Brain microvascular endothelial cell (primary cell): ENCODE measurements at regions not wholly inside any gene's neighbourhood (a gene's known extent, or its start where the extent isn't known, plus 50 kb on each side); places are given as distances from the start of the nearest gene placed in this dataset.
A peak's percentile ranks its signal among the peaks of the same experiment; 100 is the strongest.

ENCODE experiments used
- DNase-seq: peaks from one replicate; pipeline ENCODE4 v3.0.0-alpha.2; 2020
- H3K27ac ChIP-seq: fragments of 250-450 bp; sonication (Bioruptor Pico); 2 replicates; pipeline ENCODE4 v1.5.1; 2020; ENCODE audit warnings: mild to moderate bottlenecking, moderate library complexity
- H3K27me3 ChIP-seq: fragments of 250-450 bp; sonication (Bioruptor Pico); replicated peaks from 2 replicates; pipeline ENCODE4 v1.5.1; 2020; ENCODE audit warnings: mild to moderate bottlenecking
- H3K36me3 ChIP-seq: fragments of 250-450 bp; sonication (Bioruptor Pico); replicated peaks from 2 replicates; pipeline ENCODE4 v1.5.1; 2020; ENCODE audit warnings: mild to moderate bottlenecking
- H3K4me3 ChIP-seq: 2 replicates; pipeline ENCODE4 v1.5.1; 2011; ENCODE audit warnings: low read depth, mild to moderate bottlenecking, control low read depth, low read length, moderate library complexity
- CTCF ChIP-seq: IDR thresholded peaks from 2 replicates; pipeline ENCODE4 v1.5.1; 2011; ENCODE audit warnings: low read depth, mild to moderate bottlenecking, moderate library complexity, low read length, control low read depth, inconsistent platforms; ENCODE audit errors: missing control alignments
- in situ Hi-C: cut with HindIII; loops from 2 replicates; pipeline ENCODE4 v1.10.0; 2017; ENCODE audit warnings: low sequenced_read_pairs, low pct_ligation_motif_present

- Histone ChIP-seq H3K4me3 (no peak overlapping the region), H3K27me3 (no peaks in the 10 kb centered on the region), H3K27ac (no peak overlapping the region), H3K36me3 (no peaks in the 10 kb centered on the region)
- no peak for TF ChIP-seq CTCF
- in situ Hi-C loops: no loop called here
- no peak for DNase-seq
Measured at GRCh38 chr10:88092973-88093372, 229.5 kb downstream of the PTEN start.

GRCh38 chr10:88094795-88095194 lies 231.4 kb downstream of the PTEN start:
- in situ Hi-C loops: no loop called here

GRCh38 chr10:88095223-88095721 lies 231.8 kb downstream of the PTEN start:
- TF ChIP-seq CTCF: no peak
- H3K36me3 ChIP-seq: no peaks in the 10 kb centered on the region
- peak; percentile 12 for DNase-seq
- no peak overlapping the region for H3K27ac ChIP-seq
- H3K27me3 ChIP-seq: no peaks in the 10 kb centered on the region
- no peak overlapping the region for H3K4me3 ChIP-seq
- in situ Hi-C loops: no loop called here

More at GRCh38 chr10:88094795-88095194, 231.4 kb downstream of the PTEN start:
- Histone ChIP-seq H3K36me3 (no peaks in the 10 kb centered on the region), H3K4me3 (no peak overlapping the region), H3K27me3 (no peaks in the 10 kb centered on the region), H3K27ac (no peak overlapping the region)
- no peak for DNase-seq
- no peak for TF ChIP-seq CTCF

- H3K27me3 ChIP-seq: no peaks in the 10 kb centered on the region
- no peaks in the 10 kb centered on the region for H3K36me3 ChIP-seq
- no peak for TF ChIP-seq CTCF
- no peak for DNase-seq
- in situ Hi-C loops: no loop called here
- no peak overlapping the region for H3K4me3 ChIP-seq
- no peak overlapping the region for H3K27ac ChIP-seq
Measured at GRCh38 chr10:88095778-88096431, 232.5 kb downstream of the PTEN start.

GRCh38 chr10:88097092-88097516 lies 233.7 kb downstream of the PTEN start:
- DNase-seq: no peak
- in situ Hi-C loops: no loop called here
- no peak for TF ChIP-seq CTCF
- Histone ChIP-seq H3K4me3 (no peak overlapping the region), H3K27me3 (no peaks in the 10 kb centered on the region), H3K36me3 (no peaks in the 10 kb centered on the region), H3K27ac (no peak overlapping the region)

GRCh38 chr10:88097536-88097935 lies 234.1 kb downstream of the PTEN start:
- DNase-seq: no peak
- H3K27me3 ChIP-seq: no peaks in the 10 kb centered on the region
- no peak for TF ChIP-seq CTCF

More at GRCh38 chr10:88097536-88097935, 234.1 kb downstream of the PTEN start:
- Histone ChIP-seq H3K27ac (no peak overlapping the region), H3K36me3 (no peaks in the 10 kb centered on the region), H3K4me3 (no peak overlapping the region)
- in situ Hi-C loops: no loop called here
